ENCODE measurements at regions not wholly inside any gene's neighbourhood (a gene's known extent, or its start where the extent isn't known, plus 50 kb on each side); places are given as distances from the start of the nearest gene placed in this dataset.

- Histone ChIP-seq H3K4me3 (ENCODE audit: low read length) (no peak overlapping the region), H3K4me1 (ENCODE audit: control insufficient read depth, insufficient read depth, low read length) (no peaks in the 10 kb centered on the region), H3K9me3 (ENCODE audit: control insufficient read depth, insufficient read depth, low read length) (no peaks in the 10 kb centered on the region), H3K36me3 (ENCODE audit: control insufficient read depth, insufficient read depth, low read length) (no peaks in the 10 kb centered on the region), H3K27ac (ENCODE audit: low read length) (no peak overlapping the region), H3K27me3 (ENCODE audit: control insufficient read depth, insufficient read depth, low read length) (no peaks in the 10 kb centered on the region)
- H3K4me1 Mint-ChIP-seq = no peaks in the 10 kb centered on the region
- H3K27me3 Mint-ChIP-seq (ENCODE audit: low read depth in 2 of 2) = no peaks in the 10 kb centered on the region
- 96% methylated on average over 2 of the region's 2 CpGs for WGBS (ENCODE audit: insufficient coverage)
- peaks cover 5 to 6% of the 10 kb centered on the region in 2 donors for H3K9me3 Mint-ChIP-seq
- DNase-seq = no peak
- intact Hi-C loops (cut with micrococcal nuclease) = no loop called here
- no peak overlapping the region for H3K4me3 Mint-ChIP-seq
- H3K27ac Mint-ChIP-seq = no peak overlapping the region
- TF ChIP-seq CTCF (IDR thresholded peaks at IDR 0.05) = no peak
- ATAC-seq = no peak
- no peaks in the 10 kb centered on the region for H3K36me3 Mint-ChIP-seq
These were observed 130.6 kb upstream of the MC4R start for GRCh38 chr18:60503199-60503598.

- TF ChIP-seq CTCF (IDR thresholded peaks at IDR 0.05) = no peak
These were observed 133.6 kb upstream of the MC4R start for GRCh38 chr18:60506190-60506589.

GRCh38 chr18:60506682-60507081 lies 134.1 kb upstream of the MC4R start:
- 74% methylated on average over 4 of the region's 4 CpGs for WGBS (ENCODE audit: insufficient coverage)
- no peak for DNase-seq
- Histone ChIP-seq H3K27me3 (ENCODE audit: control insufficient read depth, insufficient read depth, low read length) (no peaks in the 10 kb centered on the region), H3K9me3 (ENCODE audit: control insufficient read depth, insufficient read depth, low read length) (no peaks in the 10 kb centered on the region), H3K36me3 (ENCODE audit: control insufficient read depth, insufficient read depth, low read length) (no peaks in the 10 kb centered on the region), H3K4me1 (ENCODE audit: control insufficient read depth, insufficient read depth, low read length) (no peaks in the 10 kb centered on the region), H3K4me3 (ENCODE audit: low read length) (no peak overlapping the region), H3K27ac (ENCODE audit: low read length) (no peak overlapping the region)
- Mint-ChIP-seq H3K36me3 (no peaks in the 10 kb centered on the region), H3K27ac (no peak overlapping the region), H3K27me3 (ENCODE audit: low read depth in 2 of 2) (no peaks in the 10 kb centered on the region), H3K9me3 (no peaks in the 10 kb centered on the region), H3K4me1 (no peaks in the 10 kb centered on the region), H3K4me3 (no peak overlapping the region)
- ATAC-seq = no peak
- TF ChIP-seq CTCF (IDR thresholded peaks at IDR 0.05) = no peak
- intact Hi-C loops (cut with micrococcal nuclease) = no loop called here

More at GRCh38 chr18:60506190-60506589, 133.6 kb upstream of the MC4R start:
- intact Hi-C loops (cut with micrococcal nuclease) = no loop called here
- Mint-ChIP-seq H3K27ac (no peak overlapping the region), H3K4me3 (no peak overlapping the region), H3K27me3 (ENCODE audit: low read depth in 2 of 2) (no peaks in the 10 kb centered on the region), H3K4me1 (no peaks in the 10 kb centered on the region), H3K9me3 (no peaks in the 10 kb centered on the region), H3K36me3 (no peaks in the 10 kb centered on the region)
- no peak for ATAC-seq
- H3K27me3 ChIP-seq (ENCODE audit: control insufficient read depth, insufficient read depth, low read length) = no peaks in the 10 kb centered on the region
- H3K4me1 ChIP-seq (ENCODE audit: control insufficient read depth, insufficient read depth, low read length) = no peaks in the 10 kb centered on the region
- WGBS (ENCODE audit: insufficient coverage) = 88% methylated on average over 1 of the region's 1 CpG
- H3K36me3 ChIP-seq (ENCODE audit: control insufficient read depth, insufficient read depth, low read length) = no peaks in the 10 kb centered on the region
- H3K4me3 ChIP-seq (ENCODE audit: low read length) = no peak overlapping the region
- no peak for DNase-seq
- no peak overlapping the region for H3K27ac ChIP-seq (ENCODE audit: low read length)
- H3K9me3 ChIP-seq (ENCODE audit: control insufficient read depth, insufficient read depth, low read length) = no peaks in the 10 kb centered on the region

GRCh38 chr18:60508108-60508507 lies 135.5 kb upstream of the MC4R start:
- 80% methylated on average over 2 of the region's 2 CpGs for WGBS (ENCODE audit: insufficient coverage)

More at GRCh38 chr18:60508108-60508507, 135.5 kb upstream of the MC4R start:
- no peak for DNase-seq
- H3K27ac Mint-ChIP-seq = no peak overlapping the region
- Histone ChIP-seq H3K27ac (ENCODE audit: low read length) (no peak overlapping the region), H3K27me3 (ENCODE audit: control insufficient read depth, insufficient read depth, low read length) (no peaks in the 10 kb centered on the region), H3K4me3 (ENCODE audit: low read length) (no peak overlapping the region), H3K9me3 (ENCODE audit: control insufficient read depth, insufficient read depth, low read length) (no peaks in the 10 kb centered on the region), H3K36me3 (ENCODE audit: control insufficient read depth, insufficient read depth, low read length) (no peaks in the 10 kb centered on the region), H3K4me1 (ENCODE audit: control insufficient read depth, insufficient read depth, low read length) (no peaks in the 10 kb centered on the region)
- H3K4me1 Mint-ChIP-seq = no peaks in the 10 kb centered on the region
- no peaks in the 10 kb centered on the region for H3K36me3 Mint-ChIP-seq
- no peak overlapping the region for H3K4me3 Mint-ChIP-seq
- ATAC-seq = no peak
- no peaks in the 10 kb centered on the region for H3K27me3 Mint-ChIP-seq (ENCODE audit: low read depth in 2 of 2)
- no peak for TF ChIP-seq CTCF (IDR thresholded peaks at IDR 0.05)
- no peaks in the 10 kb centered on the region for H3K9me3 Mint-ChIP-seq
- intact Hi-C loops (cut with micrococcal nuclease) = no loop called here
